BLaER1 (cell line): ENCODE measurements at regions not wholly inside any gene's neighbourhood (a gene's known extent, or its start where the extent isn't known, plus 50 kb on each side); places are given as distances from the start of the nearest gene placed in this dataset.

Experiments
- H3K27ac ChIP-seq: shearing (Covaris generic); formaldehyde crosslinking; 2 replicates; pipeline ENCODE4 v1.8.1; 2022
- H3K27me3 ChIP-seq: shearing (Covaris generic); formaldehyde crosslinking; 2 replicates; pipeline ENCODE4 v1.8.1; 2022
- H3K36me3 ChIP-seq: shearing (Covaris generic); formaldehyde crosslinking; 2 replicates; pipeline ENCODE4 v1.8.1; 2022
- H3K4me1 ChIP-seq: shearing (Covaris generic); formaldehyde crosslinking; 2 replicates; pipeline ENCODE4 v1.8.1; 2022
- H3K4me2 ChIP-seq: shearing (Covaris generic); formaldehyde crosslinking; 2 replicates; pipeline ENCODE4 v1.8.1; 2022
- H3K4me3 ChIP-seq: shearing (Covaris generic); formaldehyde crosslinking; 2 replicates; pipeline ENCODE4 v1.8.1; 2022
- H3K9ac ChIP-seq: shearing (Covaris generic); formaldehyde crosslinking; 2 replicates; pipeline ENCODE4 v1.8.1; 2022
- H3K9me3 ChIP-seq: shearing (Covaris generic); formaldehyde crosslinking; 2 replicates; pipeline ENCODE4 v1.8.1; 2022
- H4K20me1 ChIP-seq: shearing (Covaris generic); formaldehyde crosslinking; 2 replicates; pipeline ENCODE4 v1.8.1; 2022
- Cebpa-rat ChIP-seq: shearing (Covaris generic); IDR thresholded peaks from 2 replicates; pipeline ENCODE4 v1.8.1; 2022

DNA sequence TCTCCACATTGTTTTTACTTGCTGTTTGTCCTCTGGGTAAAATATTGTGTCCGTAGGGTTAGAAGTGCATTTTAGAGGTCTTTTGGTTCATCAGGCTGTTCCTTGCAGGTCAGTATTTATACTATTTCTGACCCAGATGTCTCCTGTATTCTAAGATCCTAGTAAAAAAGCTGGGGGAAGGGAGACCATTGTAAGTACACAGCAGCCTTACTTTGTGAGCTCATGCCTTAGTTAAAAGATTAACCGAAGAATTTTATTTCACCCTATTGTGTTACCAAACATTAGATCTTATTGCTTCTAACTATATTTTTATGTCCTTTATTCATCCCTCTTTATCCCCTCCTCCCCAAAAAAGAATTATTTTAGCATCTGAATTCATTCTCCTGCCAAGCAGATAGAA lies 444.1 kb upstream of the RBFOX1 start:
- H3K27ac ChIP-seq: no peak overlapping the region
- no peak for TF ChIP-seq Cebpa-rat
- no peak overlapping the region for H3K4me3 ChIP-seq
- H3K36me3 ChIP-seq: no peaks in the 10 kb centered on the region
- peak overlapping the region; percentile 51 for H3K4me2 ChIP-seq
- no peaks in the 10 kb centered on the region for H4K20me1 ChIP-seq
- no peaks in the 10 kb centered on the region for H3K27me3 ChIP-seq
- peaks cover 63% of the 10 kb centered on the region for H3K4me1 ChIP-seq
- no peak overlapping the region; the same call in 1 of the 2 replicates for H3K9ac ChIP-seq
- no peaks in the 10 kb centered on the region for H3K9me3 ChIP-seq

GRCh38 chr16:6884002-6884401 lies 448.6 kb upstream of the RBFOX1 start:
- TF ChIP-seq Cebpa-rat: peak; percentile 90
- Histone ChIP-seq H3K4me2 (peak overlapping the region; percentile 78), H3K4me1 (peaks cover 51% of the 10 kb centered on the region), H3K9me3 (no peaks in the 10 kb centered on the region), H3K9ac (no peak overlapping the region), H3K36me3 (no peaks in the 10 kb centered on the region), H3K27ac (peak overlapping the region; percentile 49; the same call in 1 of the 2 replicates), H3K27me3 (no peaks in the 10 kb centered on the region), H4K20me1 (no peaks in the 10 kb centered on the region), H3K4me3 (0 out of 2 replicates have a peak overlapping the region, but pooled peaks have one; percentile 10)

DNA sequence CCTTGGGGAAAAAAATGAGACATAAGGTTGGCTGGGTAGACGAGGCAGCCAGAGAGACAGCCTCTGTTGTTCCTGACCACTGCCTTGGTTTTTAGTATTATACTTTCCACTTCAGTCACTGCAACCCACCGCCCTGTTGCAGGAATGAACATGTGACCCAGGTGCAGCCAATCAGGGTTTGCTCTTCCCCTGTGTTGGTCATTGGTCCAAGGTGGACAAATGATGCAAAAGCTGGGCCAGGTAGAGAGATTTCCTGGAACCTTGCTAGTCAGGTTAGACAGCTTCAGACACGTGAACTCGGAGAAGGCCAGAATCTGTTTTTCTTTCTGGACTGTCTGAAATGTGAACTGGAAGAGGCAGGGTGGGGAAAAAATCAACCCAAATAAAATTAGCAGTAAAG lies 452.4 kb upstream of the RBFOX1 start:
- Histone ChIP-seq H3K36me3 (no peaks in the 10 kb centered on the region), H3K9me3 (no peaks in the 10 kb centered on the region), H4K20me1 (no peaks in the 10 kb centered on the region), H3K4me3 (no peak overlapping the region), H3K27me3 (no peaks in the 10 kb centered on the region), H3K27ac (no peak overlapping the region), H3K4me2 (no peak overlapping the region), H3K9ac (no peak overlapping the region), H3K4me1 (peaks cover 46% of the 10 kb centered on the region)
- TF ChIP-seq Cebpa-rat: no peak

GRCh38 chr16:6864671-6865070 lies 468.0 kb upstream of the RBFOX1 start:
- no peaks in the 10 kb centered on the region for H3K27me3 ChIP-seq
- H3K9me3 ChIP-seq: no peaks in the 10 kb centered on the region
- no peaks in the 10 kb centered on the region for H3K36me3 ChIP-seq
- TF ChIP-seq Cebpa-rat: no peak
- H3K4me3 ChIP-seq: no peak overlapping the region
- no peak overlapping the region for H3K4me2 ChIP-seq
- H3K9ac ChIP-seq: no peak overlapping the region
- no peaks in the 10 kb centered on the region for H3K4me1 ChIP-seq
- no peaks in the 10 kb centered on the region for H4K20me1 ChIP-seq
- H3K27ac ChIP-seq: no peak overlapping the region

- H3K9me3 ChIP-seq: no peaks in the 10 kb centered on the region
- H3K36me3 ChIP-seq: no peaks in the 10 kb centered on the region
- H3K4me1 ChIP-seq: no peaks in the 10 kb centered on the region
- no peak overlapping the region for H3K9ac ChIP-seq
- no peak overlapping the region for H3K4me2 ChIP-seq
- no peaks in the 10 kb centered on the region for H3K27me3 ChIP-seq
- H4K20me1 ChIP-seq: no peaks in the 10 kb centered on the region
- no peak overlapping the region for H3K27ac ChIP-seq
- no peak for TF ChIP-seq Cebpa-rat
- no peak overlapping the region for H3K4me3 ChIP-seq
Measured at GRCh38 chr16:6864244-6864643, 468.4 kb upstream of the RBFOX1 start.

GRCh38 chr16:6863135-6863534 lies 469.5 kb upstream of the RBFOX1 start:
- Histone ChIP-seq H3K4me2 (no peak overlapping the region), H3K27ac (no peak overlapping the region)

DNA sequence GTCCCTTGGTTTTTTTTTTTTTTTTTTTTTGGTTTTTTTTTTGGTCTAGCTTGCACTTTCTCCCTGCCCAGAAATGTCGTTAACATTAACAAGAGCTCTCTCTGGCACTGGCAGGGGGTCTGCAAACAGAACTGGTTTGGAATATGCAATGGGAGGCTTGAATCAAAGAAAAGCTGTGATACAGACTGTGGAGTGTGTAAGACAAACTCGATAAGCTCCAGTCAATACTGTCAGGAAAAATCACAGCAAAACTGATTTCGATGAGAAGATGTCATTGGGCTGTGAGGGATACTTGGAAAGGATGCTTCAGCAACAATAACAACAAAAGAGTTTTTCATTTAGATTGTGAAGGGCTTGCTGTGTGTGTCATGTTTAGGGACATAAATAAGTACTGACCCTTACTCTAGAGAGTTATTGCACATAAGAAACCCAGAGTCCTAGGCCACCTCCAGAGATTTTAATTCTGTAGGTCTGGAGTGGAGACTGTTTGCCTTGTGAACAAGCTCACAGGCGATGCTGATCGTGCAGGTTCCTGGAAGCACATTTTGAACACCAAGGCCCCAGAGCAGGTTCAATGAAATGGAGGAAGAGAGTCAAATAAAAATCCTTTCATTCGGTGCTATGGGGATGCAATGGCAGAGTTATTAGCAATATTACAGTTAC lies 470.7 kb upstream of the RBFOX1 start:
- no peak for TF ChIP-seq Cebpa-rat
- no peaks in the 10 kb centered on the region for H3K36me3 ChIP-seq
- H3K27me3 ChIP-seq: no peaks in the 10 kb centered on the region
- no peaks in the 10 kb centered on the region for H4K20me1 ChIP-seq
- no peak overlapping the region for H3K27ac ChIP-seq
- no peak overlapping the region for H3K4me3 ChIP-seq
- no peak overlapping the region for H3K4me2 ChIP-seq
- no peak overlapping the region for H3K9ac ChIP-seq
- no peaks in the 10 kb centered on the region for H3K4me1 ChIP-seq
- no peaks in the 10 kb centered on the region for H3K9me3 ChIP-seq

More at GRCh38 chr16:6863135-6863534, 469.5 kb upstream of the RBFOX1 start:
- Histone ChIP-seq H3K9me3 (no peaks in the 10 kb centered on the region), H4K20me1 (no peaks in the 10 kb centered on the region), H3K4me1 (no peaks in the 10 kb centered on the region), H3K36me3 (no peaks in the 10 kb centered on the region), H3K27me3 (no peaks in the 10 kb centered on the region), H3K4me3 (no peak overlapping the region), H3K9ac (no peak overlapping the region)
- TF ChIP-seq Cebpa-rat: no peak

- H3K36me3 ChIP-seq: no peaks in the 10 kb centered on the region
- no peaks in the 10 kb centered on the region for H3K27me3 ChIP-seq
- H3K4me1 ChIP-seq: no peaks in the 10 kb centered on the region
- H3K9me3 ChIP-seq: no peaks in the 10 kb centered on the region
- no peak overlapping the region for H3K27ac ChIP-seq
- TF ChIP-seq Cebpa-rat: no peak
- H3K4me3 ChIP-seq: no peak overlapping the region
- H3K4me2 ChIP-seq: no peak overlapping the region
- H3K9ac ChIP-seq: no peak overlapping the region
- no peaks in the 10 kb centered on the region for H4K20me1 ChIP-seq
Measured at GRCh38 chr16:6861135-6861814, 471.4 kb upstream of the RBFOX1 start.

DNA sequence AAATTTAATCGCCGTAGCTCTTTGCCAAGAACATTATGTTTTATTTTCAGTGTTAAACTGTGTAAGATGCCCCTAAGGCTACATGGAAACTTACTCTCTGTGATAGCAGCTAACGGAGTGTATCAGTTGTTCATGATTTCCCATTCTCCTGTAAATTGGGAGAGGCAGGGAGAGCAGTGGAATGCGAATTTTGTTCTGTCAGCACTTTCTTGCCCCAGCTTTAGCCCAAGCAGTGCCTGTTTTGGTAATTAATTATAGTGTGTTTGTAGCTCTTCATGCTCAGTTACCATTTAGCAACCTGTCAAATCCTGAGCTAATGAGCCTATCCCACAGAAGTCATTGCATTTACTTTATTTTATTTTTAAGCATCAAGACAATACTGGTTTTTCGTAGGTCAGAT lies 475.1 kb upstream of the RBFOX1 start:
- Histone ChIP-seq H3K27me3 (no peaks in the 10 kb centered on the region), H3K4me1 (no peaks in the 10 kb centered on the region), H3K4me3 (no peak overlapping the region), H3K9ac (no peak overlapping the region), H3K9me3 (no peaks in the 10 kb centered on the region), H4K20me1 (no peaks in the 10 kb centered on the region), H3K36me3 (no peaks in the 10 kb centered on the region), H3K27ac (no peak overlapping the region), H3K4me2 (no peak overlapping the region)
- no peak for TF ChIP-seq Cebpa-rat

DNA sequence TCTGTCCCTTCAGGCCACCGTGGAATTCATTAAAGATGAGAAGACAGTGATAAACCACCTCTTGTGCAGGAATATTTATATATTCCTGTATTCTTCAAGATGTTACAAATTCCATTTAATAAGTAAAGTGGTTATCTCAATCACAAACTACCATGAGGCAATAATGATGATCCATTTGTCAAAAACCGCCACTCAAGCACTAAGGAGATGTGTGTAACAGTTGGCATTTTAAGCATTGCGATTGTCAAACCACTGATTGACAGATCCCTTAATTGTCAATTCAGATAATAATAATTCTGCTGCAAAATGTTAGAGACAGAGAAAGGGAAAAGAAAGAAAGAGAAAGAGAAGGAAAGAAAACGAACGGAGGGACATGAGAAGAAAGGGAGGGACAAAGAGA lies 476.1 kb upstream of the RBFOX1 start:
- TF ChIP-seq Cebpa-rat: no peak
- H3K4me3 ChIP-seq: no peak overlapping the region
- H3K27ac ChIP-seq: no peak overlapping the region
- H3K4me2 ChIP-seq: no peak overlapping the region
- no peaks in the 10 kb centered on the region for H3K27me3 ChIP-seq
- no peaks in the 10 kb centered on the region for H4K20me1 ChIP-seq
- H3K36me3 ChIP-seq: no peaks in the 10 kb centered on the region
- no peak overlapping the region for H3K9ac ChIP-seq
- H3K4me1 ChIP-seq: no peaks in the 10 kb centered on the region
- H3K9me3 ChIP-seq: no peaks in the 10 kb centered on the region
